ENCODE measurements at regions not wholly inside any gene's neighbourhood (a gene's known extent, or its start where the extent isn't known, plus 50 kb on each side); places are given as distances from the start of the nearest gene placed in this dataset.

GRCh38 chr9:78871452-78872331, 574.8 kb downstream of the PSAT1 start (continued):
- TF ChIP-seq PHF8 (IDR thresholded peaks at IDR 0.05; ENCODE audit: borderline replicate concordance, low read depth) (no peak), RARB (CRISPR knock-in tag; IDR thresholded peaks at IDR 0.05) (no peak), NPAS2 (CRISPR knock-in tag; IDR thresholded peaks at IDR 0.05; ENCODE audit: borderline replicate concordance) (no peak), RFX5 (IDR thresholded peaks at IDR 0.05) (no peak), HOXA7 (CRISPR knock-in tag; IDR thresholded peaks at IDR 0.05) (peak; percentile 66), MAZ (IDR thresholded peaks at IDR 0.05; ENCODE audit: borderline replicate concordance, low read depth, low read length) (no peak), MAFK (IDR thresholded peaks at IDR 0.05; ENCODE audit: partially characterized antibody) (peak; percentile 74), FOSB (CRISPR knock-in tag; IDR thresholded peaks at IDR 0.05) (peak; percentile 70; the same call in 1 of the 2 replicates), CEBPB (IDR thresholded peaks at IDR 0.05) (peak; percentile 10 to 84; a peak in 3 of 4 replicates), ZNF302 (CRISPR knock-in tag; IDR thresholded peaks at IDR 0.05) (peak; percentile 96), NFE2L2 (conservative IDR thresholded peaks at IDR 0.05; ENCODE audit: low read length) (no peak), MYC (IDR thresholded peaks at IDR 0.05; ENCODE audit: borderline replicate concordance, low read length) (no peak), POLR2A (IDR thresholded peaks at IDR 0.05; ENCODE audit: low read length) (no peak), HOXB13 (CRISPR knock-in tag; IDR thresholded peaks at IDR 0.05; ENCODE audit: low read depth) (peak; percentile 95), RAD21 (conservative IDR thresholded peaks at IDR 0.05 in 1 of 2, IDR thresholded peaks at IDR 0.05 in 1 of 2) (peak in 1 of 2 experiments; percentile 68), ZFP36 (IDR thresholded peaks at IDR 0.05; ENCODE audit: borderline replicate concordance, partially characterized antibody) (no peak), KDM1A (IDR thresholded peaks at IDR 0.05; ENCODE audit: low read depth) (no peak), HMGXB4 (CRISPR knock-in tag; IDR thresholded peaks at IDR 0.05; ENCODE audit: borderline replicate concordance) (peak; percentile 55; the same call in 1 of the 2 replicates), SMC3 (IDR thresholded peaks at IDR 0.05) (peak; percentile 56), HDAC2 (IDR thresholded peaks at IDR 0.05) (no peak), CHD2 (IDR thresholded peaks at IDR 0.05; ENCODE audit: low read length, partially characterized antibody) (no peak), EHF (CRISPR knock-in tag; IDR thresholded peaks at IDR 0.05) (peak; percentile 94), RCOR1 (IDR thresholded peaks at IDR 0.05; ENCODE audit: low read depth, low read length) (no peak), POLR2AphosphoS2 (conservative IDR thresholded peaks at IDR 0.05; ENCODE audit: low read length) (no peak), JUN (IDR thresholded peaks at IDR 0.05) (peak; percentile 91 to 93), ESRRA (IDR thresholded peaks at IDR 0.05; ENCODE audit: borderline replicate concordance, low read length) (no peak), TP53 (CRISPR knock-in tag; IDR thresholded peaks at IDR 0.05) (no peak), ELK1 (IDR thresholded peaks at IDR 0.05; ENCODE audit: low read depth, low read length) (no peak), EHMT2 (IDR thresholded peaks at IDR 0.05; ENCODE audit: low read depth) (no peak), BHLHE40 (IDR thresholded peaks at IDR 0.05; ENCODE audit: low read depth, low read length) (no peak), RNF2 (IDR thresholded peaks at IDR 0.05; ENCODE audit: borderline replicate concordance, low read depth) (no peak)
- TF ChIP-seq, protein P1, sequence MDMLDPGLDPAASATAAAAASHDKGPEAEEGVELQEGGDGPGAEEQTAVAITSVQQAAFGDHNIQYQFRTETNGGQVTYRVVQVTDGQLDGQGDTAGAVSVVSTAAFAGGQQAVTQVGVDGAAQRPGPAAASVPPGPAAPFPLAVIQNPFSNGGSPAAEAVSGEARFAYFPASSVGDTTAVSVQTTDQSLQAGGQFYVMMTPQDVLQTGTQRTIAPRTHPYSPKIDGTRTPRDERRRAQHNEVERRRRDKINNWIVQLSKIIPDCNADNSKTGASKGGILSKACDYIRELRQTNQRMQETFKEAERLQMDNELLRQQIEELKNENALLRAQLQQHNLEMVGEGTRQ (IDR thresholded peaks at IDR 0.05), result no peak
- TF ChIP-seq, protein P2, sequence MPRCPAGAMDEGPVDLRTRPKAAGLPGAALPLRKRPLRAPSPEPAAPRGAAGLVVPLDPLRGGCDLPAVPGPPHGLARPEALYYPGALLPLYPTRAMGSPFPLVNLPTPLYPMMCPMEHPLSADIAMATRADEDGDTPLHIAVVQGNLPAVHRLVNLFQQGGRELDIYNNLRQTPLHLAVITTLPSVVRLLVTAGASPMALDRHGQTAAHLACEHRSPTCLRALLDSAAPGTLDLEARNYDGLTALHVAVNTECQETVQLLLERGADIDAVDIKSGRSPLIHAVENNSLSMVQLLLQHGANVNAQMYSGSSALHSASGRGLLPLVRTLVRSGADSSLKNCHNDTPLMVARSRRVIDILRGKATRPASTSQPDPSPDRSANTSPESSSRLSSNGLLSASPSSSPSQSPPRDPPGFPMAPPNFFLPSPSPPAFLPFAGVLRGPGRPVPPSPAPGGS (IDR thresholded peaks at IDR 0.05), result peak; percentile 72; the same call in 2 of the 3 replicates
- TF ChIP-seq, protein P3, sequence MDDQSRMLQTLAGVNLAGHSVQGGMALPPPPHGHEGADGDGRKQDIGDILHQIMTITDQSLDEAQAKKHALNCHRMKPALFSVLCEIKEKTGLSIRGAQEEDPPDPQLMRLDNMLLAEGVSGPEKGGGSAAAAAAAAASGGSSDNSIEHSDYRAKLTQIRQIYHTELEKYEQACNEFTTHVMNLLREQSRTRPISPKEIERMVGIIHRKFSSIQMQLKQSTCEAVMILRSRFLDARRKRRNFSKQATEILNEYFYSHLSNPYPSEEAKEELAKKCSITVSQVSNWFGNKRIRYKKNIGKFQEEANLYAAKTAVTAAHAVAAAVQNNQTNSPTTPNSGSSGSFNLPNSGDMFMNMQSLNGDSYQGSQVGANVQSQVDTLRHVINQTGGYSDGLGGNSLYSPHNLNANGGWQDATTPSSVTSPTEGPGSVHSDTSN (IDR thresholded peaks at IDR 0.05), result peak; percentile 54; the same call in 1 of the 2 replicates
- TF ChIP-seq, protein P4, sequence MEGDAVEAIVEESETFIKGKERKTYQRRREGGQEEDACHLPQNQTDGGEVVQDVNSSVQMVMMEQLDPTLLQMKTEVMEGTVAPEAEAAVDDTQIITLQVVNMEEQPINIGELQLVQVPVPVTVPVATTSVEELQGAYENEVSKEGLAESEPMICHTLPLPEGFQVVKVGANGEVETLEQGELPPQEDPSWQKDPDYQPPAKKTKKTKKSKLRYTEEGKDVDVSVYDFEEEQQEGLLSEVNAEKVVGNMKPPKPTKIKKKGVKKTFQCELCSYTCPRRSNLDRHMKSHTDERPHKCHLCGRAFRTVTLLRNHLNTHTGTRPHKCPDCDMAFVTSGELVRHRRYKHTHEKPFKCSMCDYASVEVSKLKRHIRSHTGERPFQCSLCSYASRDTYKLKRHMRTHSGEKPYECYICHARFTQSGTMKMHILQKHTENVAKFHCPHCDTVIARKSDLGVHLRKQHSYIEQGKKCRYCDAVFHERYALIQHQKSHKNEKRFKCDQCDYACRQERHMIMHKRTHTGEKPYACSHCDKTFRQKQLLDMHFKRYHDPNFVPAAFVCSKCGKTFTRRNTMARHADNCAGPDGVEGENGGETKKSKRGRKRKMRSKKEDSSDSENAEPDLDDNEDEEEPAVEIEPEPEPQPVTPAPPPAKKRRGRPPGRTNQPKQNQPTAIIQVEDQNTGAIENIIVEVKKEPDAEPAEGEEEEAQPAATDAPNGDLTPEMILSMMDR (IDR thresholded peaks at IDR 0.05), result no peak
